ENCODE measurements at regions not wholly inside any gene's neighbourhood (a gene's known extent, or its start where the extent isn't known, plus 50 kb on each side); places are given as distances from the start of the nearest gene placed in this dataset.

DNA sequence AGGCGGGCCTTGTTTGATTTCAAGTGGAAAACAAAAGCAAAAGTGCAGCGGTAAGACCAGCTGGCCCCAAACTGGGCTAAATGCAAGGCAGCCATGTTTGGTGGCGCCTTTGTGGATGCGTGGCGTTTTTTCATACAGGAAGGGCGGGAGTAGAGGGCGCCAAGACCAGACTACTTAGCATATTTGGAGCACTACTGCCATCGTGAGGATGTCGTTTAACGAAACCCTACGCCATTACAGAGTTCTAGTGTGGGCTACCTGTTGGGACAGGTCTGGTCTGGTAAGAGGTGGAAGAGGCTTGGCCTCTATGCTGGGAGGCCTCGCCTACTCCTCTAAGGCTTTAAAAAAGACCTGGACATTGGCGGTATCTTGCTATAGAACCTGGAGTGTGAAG lies 230.7 kb upstream of the STK26 start:
- TF ChIP-seq, protein P1, sequence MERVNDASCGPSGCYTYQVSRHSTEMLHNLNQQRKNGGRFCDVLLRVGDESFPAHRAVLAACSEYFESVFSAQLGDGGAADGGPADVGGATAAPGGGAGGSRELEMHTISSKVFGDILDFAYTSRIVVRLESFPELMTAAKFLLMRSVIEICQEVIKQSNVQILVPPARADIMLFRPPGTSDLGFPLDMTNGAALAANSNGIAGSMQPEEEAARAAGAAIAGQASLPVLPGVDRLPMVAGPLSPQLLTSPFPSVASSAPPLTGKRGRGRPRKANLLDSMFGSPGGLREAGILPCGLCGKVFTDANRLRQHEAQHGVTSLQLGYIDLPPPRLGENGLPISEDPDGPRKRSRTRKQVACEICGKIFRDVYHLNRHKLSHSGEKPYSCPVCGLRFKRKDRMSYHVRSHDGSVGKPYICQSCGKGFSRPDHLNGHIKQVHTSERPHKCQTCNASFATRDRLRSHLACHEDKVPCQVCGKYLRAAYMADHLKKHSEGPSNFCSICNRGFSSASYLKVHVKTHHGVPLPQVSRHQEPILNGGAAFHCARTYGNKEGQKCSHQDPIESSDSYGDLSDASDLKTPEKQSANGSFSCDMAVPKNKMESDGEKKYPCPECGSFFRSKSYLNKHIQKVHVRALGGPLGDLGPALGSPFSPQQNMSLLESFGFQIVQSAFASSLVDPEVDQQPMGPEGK (CRISPR knock-in tag; IDR thresholded peaks at IDR 0.05; ENCODE audit: borderline replicate concordance): no peak
- TF ChIP-seq, protein P2, sequence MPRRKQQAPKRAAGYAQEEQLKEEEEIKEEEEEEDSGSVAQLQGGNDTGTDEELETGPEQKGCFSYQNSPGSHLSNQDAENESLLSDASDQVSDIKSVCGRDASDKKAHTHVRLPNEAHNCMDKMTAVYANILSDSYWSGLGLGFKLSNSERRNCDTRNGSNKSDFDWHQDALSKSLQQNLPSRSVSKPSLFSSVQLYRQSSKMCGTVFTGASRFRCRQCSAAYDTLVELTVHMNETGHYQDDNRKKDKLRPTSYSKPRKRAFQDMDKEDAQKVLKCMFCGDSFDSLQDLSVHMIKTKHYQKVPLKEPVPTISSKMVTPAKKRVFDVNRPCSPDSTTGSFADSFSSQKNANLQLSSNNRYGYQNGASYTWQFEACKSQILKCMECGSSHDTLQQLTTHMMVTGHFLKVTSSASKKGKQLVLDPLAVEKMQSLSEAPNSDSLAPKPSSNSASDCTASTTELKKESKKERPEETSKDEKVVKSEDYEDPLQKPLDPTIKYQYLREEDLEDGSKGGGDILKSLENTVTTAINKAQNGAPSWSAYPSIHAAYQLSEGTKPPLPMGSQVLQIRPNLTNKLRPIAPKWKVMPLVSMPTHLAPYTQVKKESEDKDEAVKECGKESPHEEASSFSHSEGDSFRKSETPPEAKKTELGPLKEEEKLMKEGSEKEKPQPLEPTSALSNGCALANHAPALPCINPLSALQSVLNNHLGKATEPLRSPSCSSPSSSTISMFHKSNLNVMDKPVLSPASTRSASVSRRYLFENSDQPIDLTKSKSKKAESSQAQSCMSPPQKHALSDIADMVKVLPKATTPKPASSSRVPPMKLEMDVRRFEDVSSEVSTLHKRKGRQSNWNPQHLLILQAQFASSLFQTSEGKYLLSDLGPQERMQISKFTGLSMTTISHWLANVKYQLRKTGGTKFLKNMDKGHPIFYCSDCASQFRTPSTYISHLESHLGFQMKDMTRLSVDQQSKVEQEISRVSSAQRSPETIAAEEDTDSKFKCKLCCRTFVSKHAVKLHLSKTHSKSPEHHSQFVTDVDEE (CRISPR knock-in tag; IDR thresholded peaks at IDR 0.05): no peak
- TF ChIP-seq, protein P3, sequence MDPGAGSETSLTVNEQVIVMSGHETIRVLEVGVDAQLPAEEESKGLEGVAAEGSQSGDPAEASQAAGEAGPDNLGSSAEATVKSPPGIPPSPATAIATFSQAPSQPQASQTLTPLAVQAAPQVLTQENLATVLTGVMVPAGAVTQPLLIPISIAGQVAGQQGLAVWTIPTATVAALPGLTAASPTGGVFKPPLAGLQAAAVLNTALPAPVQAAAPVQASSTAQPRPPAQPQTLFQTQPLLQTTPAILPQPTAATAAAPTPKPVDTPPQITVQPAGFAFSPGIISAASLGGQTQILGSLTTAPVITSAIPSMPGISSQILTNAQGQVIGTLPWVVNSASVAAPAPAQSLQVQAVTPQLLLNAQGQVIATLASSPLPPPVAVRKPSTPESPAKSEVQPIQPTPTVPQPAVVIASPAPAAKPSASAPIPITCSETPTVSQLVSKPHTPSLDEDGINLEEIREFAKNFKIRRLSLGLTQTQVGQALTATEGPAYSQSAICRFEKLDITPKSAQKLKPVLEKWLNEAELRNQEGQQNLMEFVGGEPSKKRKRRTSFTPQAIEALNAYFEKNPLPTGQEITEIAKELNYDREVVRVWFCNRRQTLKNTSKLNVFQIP (CRISPR knock-in tag; IDR thresholded peaks at IDR 0.05; ENCODE audit: borderline replicate concordance, low read depth): no peak
- TF ChIP-seq, protein P4, sequence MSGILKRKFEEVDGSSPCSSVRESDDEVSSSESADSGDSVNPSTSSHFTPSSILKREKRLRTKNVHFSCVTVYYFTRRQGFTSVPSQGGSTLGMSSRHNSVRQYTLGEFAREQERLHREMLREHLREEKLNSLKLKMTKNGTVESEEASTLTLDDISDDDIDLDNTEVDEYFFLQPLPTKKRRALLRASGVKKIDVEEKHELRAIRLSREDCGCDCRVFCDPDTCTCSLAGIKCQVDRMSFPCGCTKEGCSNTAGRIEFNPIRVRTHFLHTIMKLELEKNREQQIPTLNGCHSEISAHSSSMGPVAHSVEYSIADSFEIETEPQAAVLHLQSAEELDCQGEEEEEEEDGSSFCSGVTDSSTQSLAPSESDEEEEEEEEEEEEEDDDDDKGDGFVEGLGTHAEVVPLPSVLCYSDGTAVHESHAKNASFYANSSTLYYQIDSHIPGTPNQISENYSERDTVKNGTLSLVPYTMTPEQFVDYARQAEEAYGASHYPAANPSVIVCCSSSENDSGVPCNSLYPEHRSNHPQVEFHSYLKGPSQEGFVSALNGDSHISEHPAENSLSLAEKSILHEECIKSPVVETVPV (CRISPR knock-in tag; IDR thresholded peaks at IDR 0.05): no peak

Measured in SK-N-SH treated with all-trans-retinoic acid at 6 μM for 48 hours (cell line).